ENCODE measurements at regions not wholly inside any gene's neighbourhood (a gene's known extent, or its start where the extent isn't known, plus 50 kb on each side); places are given as distances from the start of the nearest gene placed in this dataset.

- no peak for DNase-seq
Measured at GRCh38 chr6:132087391-132087790, 136.2 kb upstream of the CCN2 start.

- peak; percentile 40 for DNase-seq
Measured at GRCh38 chr6:132085731-132086130, 134.6 kb upstream of the CCN2 start.

- peak; percentile 94 for DNase-seq
Measured at GRCh38 chr6:132084811-132085509, 133.8 kb upstream of the CCN2 start.

- DNase-seq, result peak; percentile 40
Measured at GRCh38 chr6:132082421-132082820, 131.2 kb upstream of the CCN2 start.

GRCh38 chr6:132081338-132081737 lies 130.2 kb upstream of the CCN2 start:
- no peak for DNase-seq

- no peak for DNase-seq
Measured at GRCh38 chr6:132079286-132079685, 128.1 kb upstream of the CCN2 start.

- DNase-seq, result no peak
Measured at GRCh38 chr6:132076452-132076851, 125.3 kb upstream of the CCN2 start.

- no peak for DNase-seq
Measured at GRCh38 chr6:132072831-132073230, 121.7 kb upstream of the CCN2 start.

GRCh38 chr6:132072271-132072670 lies 121.1 kb upstream of the CCN2 start:
- DNase-seq, result no peak

GRCh38 chr6:132070356-132070755 lies 119.2 kb upstream of the CCN2 start:
- DNase-seq, result no peak

GRCh38 chr6:132068766-132069165 lies 117.6 kb upstream of the CCN2 start:
- DNase-seq, result peak; percentile 15

GRCh38 chr6:132067286-132067685 lies 116.1 kb upstream of the CCN2 start:
- DNase-seq, result no peak

GRCh38 chr6:132065556-132065955 lies 114.4 kb upstream of the CCN2 start:
- no peak for DNase-seq

GRCh38 chr6:132063738-132064137 lies 112.6 kb upstream of the CCN2 start:
- DNase-seq, result peak; percentile 78

GRCh38 chr6:132063204-132063603 lies 112.0 kb upstream of the CCN2 start:
- no peak for DNase-seq

GRCh38 chr6:132062626-132063025 lies 111.5 kb upstream of the CCN2 start:
- DNase-seq, result no peak

GRCh38 chr6:132061381-132061780 lies 110.2 kb upstream of the CCN2 start:
- no peak for DNase-seq

GRCh38 chr6:132060591-132060990 lies 109.4 kb upstream of the CCN2 start:
- DNase-seq, result peak; percentile 94

GRCh38 chr6:132058975-132059374 lies 107.8 kb upstream of the CCN2 start:
- DNase-seq, result no peak

GRCh38 chr6:132054525-132054924 lies 103.4 kb upstream of the CCN2 start:
- DNase-seq, result peak; percentile 91

- peak; percentile 82 for DNase-seq
Measured at GRCh38 chr6:132053511-132053910, 102.3 kb upstream of the CCN2 start.

- peak; percentile 30 for DNase-seq
Measured at GRCh38 chr6:132052096-132052495, 100.9 kb upstream of the CCN2 start.

GRCh38 chr6:132045877-132046276 lies 94.7 kb upstream of the CCN2 start:
- no peak for DNase-seq

- no peak for DNase-seq
Measured at GRCh38 chr6:132043148-132043547, 92.0 kb upstream of the CCN2 start.

GRCh38 chr6:132041706-132042105 lies 90.5 kb upstream of the CCN2 start:
- DNase-seq, result peak; percentile 35
